Cardiac muscle cell (in vitro differentiated cells and primary cell): ENCODE measurements at regions not wholly inside any gene's neighbourhood (a gene's known extent, or its start where the extent isn't known, plus 50 kb on each side); places are given as distances from the start of the nearest gene placed in this dataset.

Experiments used
- DNase-seq, 2 donors: peaks; one replicate each; pipeline versions ENCODE4 v3.0.0 to v3.0.0-alpha.2; 2010 to 2017; ENCODE audit warnings: low read depth in 1 of 2, low spot score in 1 of 2
- H3K27ac ChIP-seq: fragments of 200-600 bp; sonication (generic); 2 replicates; pipeline ENCODE4 v1.5.1; 2016
- H3K27me3 ChIP-seq: fragments of 200-600 bp; sonication (generic); 2 replicates; pipeline ENCODE4 v1.6.0; 2016; ENCODE audit warnings: control low read depth
- H3K36me3 ChIP-seq: fragments of 200-600 bp; sonication (generic); 2 replicates; pipeline ENCODE4 v1.5.1; 2016; ENCODE audit warnings: control low read depth
- H3K4me1 ChIP-seq: fragments of 200-600 bp; sonication (generic); 2 replicates; pipeline ENCODE4 v1.8.1; 2017; ENCODE audit warnings: low read depth, mild to moderate bottlenecking, mixed run types
- H3K4me3 ChIP-seq: fragments of 200-600 bp; sonication (generic); 2 replicates; pipeline ENCODE4 v1.5.1; 2016; ENCODE audit warnings: mild to moderate bottlenecking
- H3K9me3 ChIP-seq: fragments of 200-600 bp; sonication (generic); 2 replicates; pipeline ENCODE4 v1.5.1; 2017; ENCODE audit warnings: low read depth, mild to moderate bottlenecking, control low read depth
- TF ChIP-seq, protein P1 (sequence below): IDR thresholded peaks from 2 replicates; pipeline ENCODE4 v1.5.1; 2012; ENCODE audit warnings: low read depth, mild to moderate bottlenecking, low read length

DNA sequence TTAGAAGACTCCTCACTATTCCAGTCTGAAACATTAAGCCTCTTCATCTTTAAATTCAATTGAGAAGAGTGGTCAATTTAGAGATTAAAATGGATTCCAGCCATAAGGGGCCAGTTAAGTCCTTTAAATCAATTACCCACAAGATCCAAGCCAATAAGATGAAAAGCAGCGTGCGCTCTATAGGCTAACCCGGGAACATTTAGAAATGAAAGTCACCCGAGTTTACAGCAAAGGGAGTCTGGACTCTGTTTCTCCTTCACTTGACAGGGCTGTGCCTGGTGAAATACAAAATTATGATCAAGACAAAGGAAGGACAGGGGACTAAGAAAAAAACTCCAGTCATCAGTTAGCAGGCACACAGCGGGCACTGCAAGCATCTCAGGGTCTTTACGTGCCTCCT is 393.7 kb downstream of the QKI start:
- no peaks in the 10 kb centered on the region for H3K27me3 ChIP-seq
- no peak overlapping the region for H3K4me3 ChIP-seq
- H3K9me3 ChIP-seq = no peaks in the 10 kb centered on the region
- TF ChIP-seq, protein P1, sequence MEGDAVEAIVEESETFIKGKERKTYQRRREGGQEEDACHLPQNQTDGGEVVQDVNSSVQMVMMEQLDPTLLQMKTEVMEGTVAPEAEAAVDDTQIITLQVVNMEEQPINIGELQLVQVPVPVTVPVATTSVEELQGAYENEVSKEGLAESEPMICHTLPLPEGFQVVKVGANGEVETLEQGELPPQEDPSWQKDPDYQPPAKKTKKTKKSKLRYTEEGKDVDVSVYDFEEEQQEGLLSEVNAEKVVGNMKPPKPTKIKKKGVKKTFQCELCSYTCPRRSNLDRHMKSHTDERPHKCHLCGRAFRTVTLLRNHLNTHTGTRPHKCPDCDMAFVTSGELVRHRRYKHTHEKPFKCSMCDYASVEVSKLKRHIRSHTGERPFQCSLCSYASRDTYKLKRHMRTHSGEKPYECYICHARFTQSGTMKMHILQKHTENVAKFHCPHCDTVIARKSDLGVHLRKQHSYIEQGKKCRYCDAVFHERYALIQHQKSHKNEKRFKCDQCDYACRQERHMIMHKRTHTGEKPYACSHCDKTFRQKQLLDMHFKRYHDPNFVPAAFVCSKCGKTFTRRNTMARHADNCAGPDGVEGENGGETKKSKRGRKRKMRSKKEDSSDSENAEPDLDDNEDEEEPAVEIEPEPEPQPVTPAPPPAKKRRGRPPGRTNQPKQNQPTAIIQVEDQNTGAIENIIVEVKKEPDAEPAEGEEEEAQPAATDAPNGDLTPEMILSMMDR = no peak
- no peak for DNase-seq
- H3K27ac ChIP-seq = no peak overlapping the region
- H3K4me1 ChIP-seq = no peaks in the 10 kb centered on the region
- H3K36me3 ChIP-seq = no peaks in the 10 kb centered on the region

DNA sequence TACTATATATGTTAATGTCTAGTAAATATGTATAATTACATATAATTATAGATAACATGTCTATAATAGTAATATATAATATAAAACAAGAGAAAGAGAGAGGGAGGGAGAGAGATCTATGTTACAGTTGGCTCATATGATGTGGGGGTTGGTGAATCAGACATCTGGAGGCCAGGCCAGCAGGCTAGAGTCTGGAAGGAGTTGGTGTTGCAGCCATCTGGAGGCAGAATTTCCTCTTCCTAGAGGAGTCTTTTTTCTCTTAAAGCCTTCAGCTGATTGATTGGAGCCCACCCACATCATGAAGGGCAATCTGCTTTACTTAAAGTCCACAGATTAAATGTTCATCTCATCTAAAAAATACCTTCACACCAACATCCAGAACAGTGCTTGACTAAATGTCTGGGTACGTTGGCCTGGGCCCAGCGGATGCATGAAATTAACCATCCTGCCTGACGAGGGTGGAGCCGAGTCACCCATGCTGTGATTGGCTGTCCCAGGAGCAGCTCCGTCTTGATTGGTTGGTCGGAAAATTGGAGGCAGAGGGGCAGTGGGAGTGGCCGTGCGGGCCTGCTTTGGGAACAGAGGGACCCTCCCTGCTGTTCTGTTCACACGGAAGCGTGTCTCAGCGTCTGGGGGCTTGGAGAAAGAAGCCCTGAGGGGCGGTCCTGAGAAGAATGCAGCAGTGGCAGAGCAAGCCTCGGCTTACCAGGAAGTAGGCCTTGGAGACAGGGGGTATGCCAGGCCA is 392.4 kb downstream of the QKI start:
- TF ChIP-seq, protein P1 = no peak
- Histone ChIP-seq H3K9me3 (no peaks in the 10 kb centered on the region), H3K27me3 (no peaks in the 10 kb centered on the region), H3K4me3 (no peak overlapping the region), H3K36me3 (no peaks in the 10 kb centered on the region), H3K4me1 (no peaks in the 10 kb centered on the region), H3K27ac (no peak overlapping the region)
- no peak for DNase-seq

DNA sequence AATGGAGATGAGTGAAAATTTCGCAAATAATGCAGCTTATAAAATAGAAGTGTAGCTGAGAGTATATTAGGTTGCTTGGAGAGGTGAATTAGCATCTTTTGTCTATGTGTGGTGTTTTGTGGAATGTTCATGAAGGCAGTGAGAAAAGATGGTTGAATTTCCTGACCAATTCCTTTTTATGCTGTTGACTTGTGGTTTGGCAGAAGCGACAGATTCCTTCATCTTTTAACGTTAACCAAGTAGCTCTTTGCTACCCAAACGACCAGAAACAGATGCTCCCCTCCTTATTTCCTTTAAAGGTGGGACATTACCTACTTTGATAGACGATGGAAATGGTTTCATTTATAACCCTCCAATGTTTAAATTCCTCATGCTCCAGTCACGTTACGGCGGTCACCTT is 390.5 kb downstream of the QKI start:
- Histone ChIP-seq H3K27ac (no peak overlapping the region), H3K4me3 (no peak overlapping the region), H3K36me3 (no peaks in the 10 kb centered on the region), H3K9me3 (no peaks in the 10 kb centered on the region), H3K27me3 (no peaks in the 10 kb centered on the region), H3K4me1 (no peaks in the 10 kb centered on the region)
- TF ChIP-seq, protein P1 = no peak
- no peak for DNase-seq

DNA sequence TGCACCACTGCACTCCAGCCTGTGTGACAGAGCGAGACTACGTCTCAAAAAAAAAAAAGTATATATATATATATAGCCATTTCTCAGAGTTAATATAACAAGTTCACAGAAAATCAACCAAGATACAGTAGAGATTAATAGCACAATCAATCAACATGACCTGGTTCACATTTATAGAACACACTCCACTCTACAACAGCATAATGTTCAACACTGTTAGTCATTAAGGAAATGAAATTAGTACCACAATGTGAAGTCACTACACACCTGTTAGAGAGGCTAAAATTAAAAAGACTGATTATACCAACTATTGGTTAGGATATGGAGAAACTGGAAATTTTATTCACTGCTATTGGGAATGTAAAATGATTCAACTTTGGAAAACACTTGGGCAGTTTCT is 387.7 kb downstream of the QKI start:
- no peak for DNase-seq

DNA sequence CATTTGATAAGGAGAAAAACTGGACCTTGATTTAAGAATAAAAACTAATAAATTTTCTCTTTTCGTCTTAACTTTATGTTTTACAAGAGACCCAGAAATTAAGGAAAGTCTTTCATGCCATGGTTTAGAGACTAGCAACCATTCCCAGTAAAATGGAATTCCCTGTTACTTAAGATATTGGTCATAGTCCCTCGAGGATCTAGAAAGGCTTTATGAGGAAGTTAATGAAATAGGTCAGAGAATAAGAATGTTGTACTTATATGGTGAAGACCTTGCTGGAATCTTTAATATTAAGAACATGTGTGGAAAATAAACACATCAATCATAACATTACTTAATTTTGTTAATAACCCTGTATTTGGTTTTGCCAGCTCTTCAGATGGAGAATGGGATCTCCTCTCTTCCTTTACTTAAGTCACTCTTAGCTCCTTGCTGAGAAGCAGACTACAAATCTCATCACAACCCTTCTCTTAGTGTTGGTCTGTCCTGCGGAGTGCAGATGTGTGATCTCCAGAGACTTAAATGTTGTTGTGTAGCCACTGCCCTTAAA is 382.9 kb downstream of the QKI start:
- DNase-seq = no peak
- no peaks in the 10 kb centered on the region for H3K9me3 ChIP-seq
- H3K4me1 ChIP-seq = no peaks in the 10 kb centered on the region
- no peak overlapping the region for H3K27ac ChIP-seq
- no peak overlapping the region for H3K4me3 ChIP-seq
- H3K27me3 ChIP-seq = no peaks in the 10 kb centered on the region
- TF ChIP-seq, protein P1 = no peak
- H3K36me3 ChIP-seq = no peaks in the 10 kb centered on the region

More for the DNA sequence above, 387.7 kb downstream of the QKI start:
- no peaks in the 10 kb centered on the region for H3K36me3 ChIP-seq
- no peaks in the 10 kb centered on the region for H3K27me3 ChIP-seq
- H3K27ac ChIP-seq = no peak overlapping the region
- TF ChIP-seq, protein P1 = no peak
- H3K4me1 ChIP-seq = no peaks in the 10 kb centered on the region
- H3K4me3 ChIP-seq = no peak overlapping the region
- no peaks in the 10 kb centered on the region for H3K9me3 ChIP-seq
